CD4-positive, alpha-beta memory T cell (primary cell): ENCODE measurements at regions not wholly inside any gene's neighbourhood (a gene's known extent, or its start where the extent isn't known, plus 50 kb on each side); places are given as distances from the start of the nearest gene placed in this dataset.
"Not testable (repeated sequence)": the region's sequence is repeated elsewhere in the genome, so short reads cannot be mapped to it uniquely, and the experiment has no call there.

ENCODE experiments used
- CTCF ChIA-PET: fragments of 350-600 bp; sonication (Branson Sonifier 250); formaldehyde crosslinking; loops from one replicate; lab custom pipeline; 2021; ENCODE audit warnings: inconsistent platforms; ENCODE audit not compliant: partially characterized antibody; lab: Charles Lee
- POLR2A ChIA-PET: fragments of 350-600 bp; sonication (Branson Sonifier 250); formaldehyde crosslinking; loops from one replicate; lab custom pipeline; 2021; ENCODE audit not compliant: partially characterized antibody; lab: Charles Lee
- DNase-seq, 5 donors: peaks; one replicate each; pipeline versions ENCODE4 v3.0.0 to v3.0.0-alpha.2; 2020 to 2022; ENCODE audit warnings: mixed read lengths in 1 of 5
- H3K27ac ChIP-seq: one replicate; pipeline ENCODE4 v1.7.0; 2013; ENCODE audit warnings: low read depth, low read length
- H3K27me3 ChIP-seq: 2 replicates; pipeline ENCODE4 v1.7.0; 2013; ENCODE audit warnings: mild to moderate bottlenecking, low read length, moderate library complexity; ENCODE audit not compliant: insufficient read depth
- H3K36me3 ChIP-seq: 2 replicates; pipeline ENCODE4 v1.7.0; 2013; ENCODE audit warnings: mild to moderate bottlenecking, low read length, moderate library complexity; ENCODE audit not compliant: insufficient read depth
- H3K4me1 ChIP-seq: 2 replicates; pipeline ENCODE4 v1.7.0; 2013; ENCODE audit warnings: mild to moderate bottlenecking, low read length, moderate library complexity; ENCODE audit not compliant: insufficient read depth
- H3K4me3 ChIP-seq, 2 donors: one replicate each; pipeline ENCODE4 v1.7.0; 2013; ENCODE audit warnings: low read length in 2 of 2, mild to moderate bottlenecking in 1 of 2
- H3K9me3 ChIP-seq, 2 donors: one replicate each; pipeline ENCODE4 v1.7.0; 2013; ENCODE audit warnings: low read length in 2 of 2, control low read depth in 1 of 2; ENCODE audit not compliant: control insufficient read depth in 1 of 2
- H3K27ac Mint-ChIP-seq, 7 donors: one replicate each; pipeline ENCODE4 v1.8.0; 2020 to 2021; ENCODE audit warnings: mixed read lengths in 7 of 7, mild to moderate bottlenecking in 6 of 7, inconsistent platforms in 3 of 7, moderate library complexity in 3 of 7
- H3K27me3 Mint-ChIP-seq, 2 donors: one replicate each; pipeline ENCODE4 v1.8.0; 2020 to 2021; ENCODE audit warnings: mixed read lengths in 2 of 2
- H3K36me3 Mint-ChIP-seq, 2 donors: one replicate each; pipeline ENCODE4 v1.8.0; 2020 to 2021; ENCODE audit warnings: mixed read lengths in 2 of 2, inconsistent platforms in 1 of 2, mild to moderate bottlenecking in 1 of 2
- H3K4me1 Mint-ChIP-seq, 4 donors: one replicate each; pipeline ENCODE4 v1.8.0; 2020 to 2021; ENCODE audit warnings: mixed read lengths in 4 of 4, mild to moderate bottlenecking in 1 of 4
- H3K4me3 Mint-ChIP-seq, 8 donors: one replicate each; pipeline ENCODE4 v1.8.0; 2020 to 2021; ENCODE audit warnings: mixed read lengths in 8 of 8, mild to moderate bottlenecking in 7 of 8, moderate library complexity in 6 of 8, inconsistent platforms in 3 of 8
- H3K9me3 Mint-ChIP-seq, 8 donors: one replicate each; pipeline ENCODE4 v1.8.0; 2020 to 2021; ENCODE audit warnings: mixed read lengths in 8 of 8, mild to moderate bottlenecking in 5 of 8, inconsistent platforms in 3 of 8, moderate library complexity in 1 of 8
- intact Hi-C: fragments of 100-400 bp; cut with micrococcal nuclease; formaldehyde crosslinking; loops from one replicate; pipeline ENCODE4 v1.15.1; 2023

- H3K9me3 Mint-ChIP-seq: peaks cover 0 to 13% (median 6%) of the 10 kb centered on the region in 8 donors
- intact Hi-C loops: loop anchor here (5.0 to 10.0 kb wide), 4 partner anchors 50 to 192 kb away; partner anchors contain the start of genes PARK7 and SLC45A1
- Histone ChIP-seq H3K27ac (no peak overlapping the region), H3K4me1 (peaks cover 50% of the 10 kb centered on the region), H3K36me3 (no peaks in the 10 kb centered on the region), H3K9me3 (no peaks in the 10 kb centered on the region), H3K27me3 (no peaks in the 10 kb centered on the region), H3K4me3 (no peak overlapping the region)
- no peaks in the 10 kb centered on the region for H3K27me3 Mint-ChIP-seq
- peak overlapping the region in 4 of 7 donors; percentile 42 to 74 (median 56) for H3K27ac Mint-ChIP-seq
- ChIA-PET CTCF (interaction anchor here (1.0 kb wide), 1 partner anchor 161 kb away, joined by 3 read pairs; no protein-coding TSS in a partner anchor), POLR2A (interaction anchor here (4.0 to 6.6 kb wide), 2 partner anchors 13 to 29 kb away, joined by 29 to 57 read pairs; no protein-coding TSS in a partner anchor)
- peaks cover 28 to 59% (median 39%) of the 10 kb centered on the region in 4 donors for H3K4me1 Mint-ChIP-seq
- H3K36me3 Mint-ChIP-seq: peaks cover 0 to 2% of the 10 kb centered on the region in 2 donors
- no peak for DNase-seq
- no peak overlapping the region for H3K4me3 Mint-ChIP-seq
Observed at GRCh38 chr1:8154621-8155052, 128.5 kb upstream of the ERRFI1 start.

GRCh38 chr1:8153961-8154360 is 127.9 kb upstream of the ERRFI1 start:
- ChIA-PET CTCF (interaction anchor here (0.6 to 0.9 kb wide), 2 partner anchors 14 to 71 kb away, joined by 3 to 4 read pairs; no protein-coding TSS in a partner anchor), POLR2A (interaction anchor here (0.7 to 6.6 kb wide), 7 partner anchors 8 to 40 kb away, joined by 3 to 57 read pairs (median 9); no protein-coding TSS in a partner anchor)
- H3K9me3 Mint-ChIP-seq: peaks cover 0 to 13% (median 6%) of the 10 kb centered on the region in 8 donors
- Histone ChIP-seq H3K4me3 (no peak overlapping the region), H3K27me3 (no peaks in the 10 kb centered on the region), H3K9me3 (no peaks in the 10 kb centered on the region), H3K36me3 (no peaks in the 10 kb centered on the region), H3K27ac (no peak overlapping the region), H3K4me1 (peaks cover 54% of the 10 kb centered on the region)
- DNase-seq: no peak
- H3K27ac Mint-ChIP-seq: peak overlapping the region in 4 of 7 donors; percentile 41 to 99 (median 97)
- H3K36me3 Mint-ChIP-seq: peaks cover 0 to 2% of the 10 kb centered on the region in 2 donors
- intact Hi-C loops: loop anchor here (5.0 to 10.0 kb wide), 4 partner anchors 49 to 192 kb away; partner anchors contain the start of genes PARK7 and SLC45A1
- H3K27me3 Mint-ChIP-seq: no peaks in the 10 kb centered on the region
- peak overlapping the region in 1 of 8 donors; percentile 77 for H3K4me3 Mint-ChIP-seq
- peaks cover 33 to 58% (median 44%) of the 10 kb centered on the region in 4 donors for H3K4me1 Mint-ChIP-seq

DNA sequence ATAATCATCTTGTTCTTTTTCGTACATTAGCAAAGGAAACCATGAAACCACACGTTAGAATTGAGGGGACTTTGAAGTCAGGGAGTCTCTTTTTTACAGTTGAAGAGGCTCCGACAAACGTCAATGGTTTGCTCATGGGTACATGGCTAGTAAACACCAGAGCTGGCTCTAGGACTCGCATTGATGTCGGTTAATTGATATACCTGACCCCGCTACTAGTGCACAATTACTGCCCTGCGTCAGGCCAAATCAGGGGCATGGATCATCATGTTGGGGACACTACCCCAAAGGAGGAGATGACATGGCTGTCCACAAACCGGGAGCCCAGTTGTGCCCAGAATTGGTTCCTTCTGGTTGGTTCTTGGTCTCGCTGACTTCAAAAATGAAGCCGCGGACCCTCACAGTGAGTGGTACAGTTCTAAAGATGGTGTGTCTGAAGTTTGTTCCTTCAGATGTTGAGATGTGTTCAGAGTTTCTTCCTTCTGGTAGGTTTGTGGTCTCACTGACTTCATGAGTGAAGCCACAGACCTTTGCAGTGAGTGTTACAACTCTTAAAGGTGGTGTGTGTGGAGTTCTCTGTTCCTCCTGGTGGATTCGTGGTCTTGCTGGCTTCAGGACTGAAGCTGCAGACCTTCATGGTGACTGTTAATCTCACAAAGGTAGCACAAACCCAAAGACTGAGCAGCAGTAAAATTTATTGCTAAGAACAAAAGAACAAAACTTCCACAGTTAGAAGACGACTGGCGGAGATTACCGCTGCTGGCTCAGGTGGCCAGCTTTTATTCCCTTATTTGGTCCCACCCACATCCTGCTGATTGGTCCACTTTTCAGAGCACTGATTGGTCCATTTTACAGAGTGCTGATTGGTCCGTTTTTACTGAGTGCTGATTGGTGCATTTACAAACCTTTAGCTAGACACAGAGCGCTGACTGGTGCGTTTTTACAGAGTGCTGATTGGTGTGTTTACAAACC is 126.9 kb upstream of the ERRFI1 start:
- H3K4me3 ChIP-seq: peak overlapping the region; percentile 21 to 47

DNA sequence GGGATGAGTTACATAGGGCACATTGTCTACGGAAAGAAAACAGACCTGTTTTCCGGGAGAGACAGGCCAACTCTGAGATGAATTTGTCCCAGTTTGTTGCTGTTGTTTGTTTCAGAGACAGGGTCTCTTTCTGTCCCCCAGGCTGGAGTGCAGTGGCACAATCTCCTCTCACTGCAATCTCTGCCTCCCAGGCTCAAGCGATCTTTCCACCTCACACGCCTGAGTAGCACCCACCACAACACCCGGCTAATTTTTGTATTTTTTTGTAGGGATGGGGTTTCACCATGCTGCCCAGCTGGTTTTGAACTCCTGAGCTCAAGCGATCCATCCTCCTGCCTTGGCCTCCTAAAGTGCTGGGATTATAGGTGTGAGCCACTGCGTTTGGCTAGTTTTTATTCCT is 125.5 kb upstream of the ERRFI1 start:
- POLR2A ChIA-PET: interaction anchor here (1.0 to 6.6 kb wide), 5 partner anchors 15 to 137 kb away, joined by 3 to 57 read pairs (median 15); no protein-coding TSS in a partner anchor
- no peak overlapping the region for H3K4me3 ChIP-seq
- H3K36me3 ChIP-seq: no peaks in the 10 kb centered on the region
- Mint-ChIP-seq H3K36me3 (peaks cover 0 to 2% of the 10 kb centered on the region in 2 donors), H3K4me3 (peak overlapping the region in 3 of 8 donors; percentile 17 to 28 (median 19)), H3K4me1 (peaks cover 36 to 68% (median 53%) of the 10 kb centered on the region in 4 donors), H3K9me3 (peaks cover 0 to 13% (median 6%) of the 10 kb centered on the region in 8 donors), H3K27me3 (no peaks in the 10 kb centered on the region), H3K27ac (peak overlapping the region; percentile 14 to 99 (median 98))
- no peaks in the 10 kb centered on the region for H3K9me3 ChIP-seq
- peaks cover 59% of the 10 kb centered on the region for H3K4me1 ChIP-seq
- H3K27me3 ChIP-seq: no peaks in the 10 kb centered on the region
- no peak overlapping the region for H3K27ac ChIP-seq
- DNase-seq: no peak
- intact Hi-C loops: loop anchor here (1.0 to 10.0 kb wide), 7 partner anchors 18 to 189 kb away; partner anchors contain the start of genes ERRFI1, PARK7 and SLC45A1
- CTCF ChIA-PET: interaction anchor here (0.7 to 1.4 kb wide), 4 partner anchors 15 to 136 kb away, joined by 3 to 5 read pairs (median 4); no protein-coding TSS in a partner anchor

More for the DNA sequence above, 126.9 kb upstream of the ERRFI1 start:
- no peaks in the 10 kb centered on the region for H3K9me3 ChIP-seq
- H3K27me3 Mint-ChIP-seq: no peaks in the 10 kb centered on the region
- ChIA-PET POLR2A (interaction anchor here (0.8 to 6.6 kb wide), 12 partner anchors 10 to 138 kb away, joined by 3 to 57 read pairs (median 4); no protein-coding TSS in a partner anchor), CTCF (interaction anchor here (0.6 to 1.4 kb wide), 4 partner anchors 14 to 138 kb away, joined by 3 to 5 read pairs (median 4); no protein-coding TSS in a partner anchor)
- peak overlapping the region; percentile 66 for H3K27ac ChIP-seq
- H3K36me3 Mint-ChIP-seq: peaks cover 0 to 2% of the 10 kb centered on the region in 2 donors
- intact Hi-C loops: loop anchor here (1.0 to 10.0 kb wide), 7 partner anchors 16 to 191 kb away; partner anchors contain the start of genes ERRFI1, PARK7 and SLC45A1
- H3K4me1 Mint-ChIP-seq: peaks cover 34 to 63% (median 47%) of the 10 kb centered on the region in 4 donors
- peaks cover 0 to 13% (median 6%) of the 10 kb centered on the region in 8 donors for H3K9me3 Mint-ChIP-seq
- H3K36me3 ChIP-seq: no peaks in the 10 kb centered on the region
- H3K27ac Mint-ChIP-seq: peak overlapping the region; percentile 95 to 99 (median 99)
- H3K4me3 Mint-ChIP-seq: peak overlapping the region; percentile 72 to 86 (median 80)
- H3K4me1 ChIP-seq: peaks cover 59% of the 10 kb centered on the region
- DNase-seq: peak; percentile 80 to 93 (median 90)
- no peaks in the 10 kb centered on the region for H3K27me3 ChIP-seq

DNA sequence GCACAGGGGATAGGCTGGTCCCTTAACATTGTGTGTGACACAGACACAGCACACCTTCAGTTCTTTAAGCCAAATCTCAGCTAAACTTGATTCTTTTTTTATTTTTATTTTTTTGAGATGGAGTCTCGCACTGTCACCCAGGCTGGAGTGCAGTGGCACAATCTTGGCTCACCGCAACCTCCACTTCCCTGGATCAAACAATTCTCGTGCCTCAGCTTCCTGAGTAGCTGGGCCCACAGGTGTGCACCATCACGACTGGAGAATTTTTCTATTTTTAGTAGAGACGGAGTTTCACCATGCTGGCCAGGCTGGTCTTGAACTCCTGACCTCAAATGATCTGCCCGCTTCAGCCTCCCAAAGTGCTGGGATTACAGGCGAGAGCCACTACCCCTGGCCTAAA is 123.6 kb upstream of the ERRFI1 start:
- POLR2A ChIA-PET: interaction anchor here (1.1 kb wide), 1 partner anchor 9 kb away, joined by 3 read pairs; no protein-coding TSS in a partner anchor
- peaks cover 68% of the 10 kb centered on the region for H3K4me1 ChIP-seq
- H3K27ac Mint-ChIP-seq: peak overlapping the region in 6 of 7 donors; percentile 29 to 77 (median 57)

DNA sequence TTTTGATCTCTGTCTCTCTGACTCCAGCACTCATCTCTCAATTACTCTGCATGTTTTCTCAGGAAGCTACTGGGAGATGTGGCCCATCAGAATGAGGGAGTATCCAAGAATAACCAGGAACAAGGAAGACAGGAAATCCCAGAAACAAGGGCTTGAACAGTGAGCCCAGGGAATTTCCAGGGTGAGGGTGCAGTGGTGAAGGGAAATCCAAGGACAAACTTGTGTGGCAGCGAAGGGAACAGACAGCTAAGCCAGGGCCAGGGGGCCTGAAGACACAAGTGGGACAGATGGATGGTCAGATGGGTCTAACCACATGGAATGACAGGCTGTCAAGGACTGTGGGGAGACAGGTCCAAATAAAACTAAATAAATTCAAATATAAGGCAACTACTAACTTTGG is 121.8 kb upstream of the ERRFI1 start:
- H3K27ac ChIP-seq: no peak overlapping the region
- peaks cover 54% of the 10 kb centered on the region for H3K4me1 ChIP-seq
- no peaks in the 10 kb centered on the region for H3K36me3 Mint-ChIP-seq
- ChIA-PET POLR2A (no interaction called here), CTCF (interaction anchor here (1.6 kb wide), 1 partner anchor 14 kb away, joined by 3 read pairs; no protein-coding TSS in a partner anchor)
- peaks cover 0 to 1% of the 10 kb centered on the region in 2 donors for H3K27me3 Mint-ChIP-seq
- H3K4me1 Mint-ChIP-seq: peaks cover 42 to 76% (median 60%) of the 10 kb centered on the region in 4 donors
- no peaks in the 10 kb centered on the region for H3K9me3 ChIP-seq
- H3K4me3 Mint-ChIP-seq: no peak overlapping the region
- peaks cover 0 to 8% (median 2%) of the 10 kb centered on the region in 8 donors for H3K9me3 Mint-ChIP-seq
- peak overlapping the region in 1 of 7 donors; percentile 50 for H3K27ac Mint-ChIP-seq
- no peaks in the 10 kb centered on the region for H3K36me3 ChIP-seq
- no peak overlapping the region for H3K4me3 ChIP-seq
- DNase-seq: no peak
- H3K27me3 ChIP-seq: no peaks in the 10 kb centered on the region
- intact Hi-C loops: no loop called here

More for the DNA sequence above, 123.6 kb upstream of the ERRFI1 start:
- H3K4me3 ChIP-seq, H3K27me3 ChIP-seq, CTCF ChIA-PET, H3K36me3 Mint-ChIP-seq, H3K9me3 ChIP-seq, H3K36me3 ChIP-seq, H3K27ac ChIP-seq, H3K27me3 Mint-ChIP-seq: not testable (repeated sequence)
- Mint-ChIP-seq H3K4me3 (peak overlapping the region in 6 of 8 donors; percentile 16 to 55 (median 42)), H3K9me3 (peaks cover 0 to 13% (median 6%) of the 10 kb centered on the region in 8 donors), H3K4me1 (peaks cover 46 to 81% (median 64%) of the 10 kb centered on the region in 4 donors)
- intact Hi-C loops: loop anchor here (5.0 to 10.0 kb wide), 4 partner anchors 45 to 187 kb away; partner anchors contain the start of genes PARK7 and SLC45A1
- peak; percentile 54 to 65 (median 63) for DNase-seq
